ENCODE measurements at regions not wholly inside any gene's neighbourhood (a gene's known extent, or its start where the extent isn't known, plus 50 kb on each side); places are given as distances from the start of the nearest gene placed in this dataset.

GRCh38 chrX:54640103-54640690, 110.2 kb downstream of the GNL3L start (continued):
- TF ChIP-seq ZBTB40 (IDR thresholded peaks at IDR 0.05) (0 out of 2 replicates have a peak, but pooled peaks have one; percentile 19), ZBTB40 (CRISPR knock-in tag; IDR thresholded peaks at IDR 0.05) (no peak), MED1 (CRISPR knock-in tag; IDR thresholded peaks at IDR 0.05; ENCODE audit: borderline replicate concordance) (no peak), HDAC1 (IDR thresholded peaks at IDR 0.05) (no peak), MEF2D (tag; conservative IDR thresholded peaks at IDR 0.05; ENCODE audit: low read depth) (no peak), ZNF76 (CRISPR knock-in tag; IDR thresholded peaks at IDR 0.05; ENCODE audit: borderline replicate concordance) (no peak), ATF6 (CRISPR knock-in tag; IDR thresholded peaks at IDR 0.05) (no peak), E2F5 (CRISPR knock-in tag; IDR thresholded peaks at IDR 0.05) (no peak), MAFF (IDR thresholded peaks at IDR 0.05; ENCODE audit: low read length) (no peak)
- TF ChIP-seq, protein P1, sequence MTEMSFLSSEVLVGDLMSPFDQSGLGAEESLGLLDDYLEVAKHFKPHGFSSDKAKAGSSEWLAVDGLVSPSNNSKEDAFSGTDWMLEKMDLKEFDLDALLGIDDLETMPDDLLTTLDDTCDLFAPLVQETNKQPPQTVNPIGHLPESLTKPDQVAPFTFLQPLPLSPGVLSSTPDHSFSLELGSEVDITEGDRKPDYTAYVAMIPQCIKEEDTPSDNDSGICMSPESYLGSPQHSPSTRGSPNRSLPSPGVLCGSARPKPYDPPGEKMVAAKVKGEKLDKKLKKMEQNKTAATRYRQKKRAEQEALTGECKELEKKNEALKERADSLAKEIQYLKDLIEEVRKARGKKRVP (CRISPR knock-in tag; IDR thresholded peaks at IDR 0.05), result no peak
- TF ChIP-seq, protein P2, sequence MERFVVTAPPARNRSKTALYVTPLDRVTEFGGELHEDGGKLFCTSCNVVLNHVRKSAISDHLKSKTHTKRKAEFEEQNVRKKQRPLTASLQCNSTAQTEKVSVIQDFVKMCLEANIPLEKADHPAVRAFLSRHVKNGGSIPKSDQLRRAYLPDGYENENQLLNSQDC (CRISPR knock-in tag; IDR thresholded peaks at IDR 0.05), result no peak
- TF ChIP-seq, protein P3, sequence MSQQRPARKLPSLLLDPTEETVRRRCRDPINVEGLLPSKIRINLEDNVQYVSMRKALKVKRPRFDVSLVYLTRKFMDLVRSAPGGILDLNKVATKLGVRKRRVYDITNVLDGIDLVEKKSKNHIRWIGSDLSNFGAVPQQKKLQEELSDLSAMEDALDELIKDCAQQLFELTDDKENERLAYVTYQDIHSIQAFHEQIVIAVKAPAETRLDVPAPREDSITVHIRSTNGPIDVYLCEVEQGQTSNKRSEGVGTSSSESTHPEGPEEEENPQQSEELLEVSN (IDR thresholded peaks at IDR 0.05; ENCODE audit: borderline replicate concordance in 1 of 2, extremely low read depth in 1 of 2, insufficient read depth in 1 of 2, insufficient read length in 1 of 2, low read depth in 1 of 2, low read length in 1 of 2, poor library complexity in 1 of 2, severe bottlenecking in 1 of 2), result no peak

Measured in K562 (cell line).